ENCODE measurements at regions not wholly inside any gene's neighbourhood (a gene's known extent, or its start where the extent isn't known, plus 50 kb on each side); places are given as distances from the start of the nearest gene placed in this dataset.

DNA sequence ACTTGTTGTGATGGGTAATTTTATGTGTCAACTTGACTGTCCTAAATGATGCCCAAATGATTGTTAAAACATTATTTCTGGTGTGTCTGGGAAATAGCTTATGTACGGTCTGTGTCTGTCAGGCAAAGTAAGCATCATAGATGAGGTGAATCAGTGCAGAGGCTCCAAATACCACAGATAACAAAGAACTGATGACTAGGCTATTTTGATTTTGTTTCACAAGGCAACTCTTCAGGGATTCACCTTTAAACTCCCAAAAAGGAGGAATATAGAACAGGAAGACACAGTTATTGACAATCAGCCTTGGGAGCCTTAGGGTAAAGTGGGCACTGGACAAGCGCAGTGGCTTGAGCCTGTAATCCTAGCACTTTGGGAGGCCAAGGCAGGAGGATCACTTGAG, 290.7 kb downstream of the PCDH10 start:
- ATAC-seq (no peak), DNase-seq (no peak)
- intact Hi-C loops (cut with DNase I) = no loop called here

- intact Hi-C loops (cut with DNase I) = no loop called here
- DNase-seq (no peak), ATAC-seq (no peak)
Observed at GRCh38 chr4:133424605-133425004, 275.5 kb downstream of the PCDH10 start.

DNA sequence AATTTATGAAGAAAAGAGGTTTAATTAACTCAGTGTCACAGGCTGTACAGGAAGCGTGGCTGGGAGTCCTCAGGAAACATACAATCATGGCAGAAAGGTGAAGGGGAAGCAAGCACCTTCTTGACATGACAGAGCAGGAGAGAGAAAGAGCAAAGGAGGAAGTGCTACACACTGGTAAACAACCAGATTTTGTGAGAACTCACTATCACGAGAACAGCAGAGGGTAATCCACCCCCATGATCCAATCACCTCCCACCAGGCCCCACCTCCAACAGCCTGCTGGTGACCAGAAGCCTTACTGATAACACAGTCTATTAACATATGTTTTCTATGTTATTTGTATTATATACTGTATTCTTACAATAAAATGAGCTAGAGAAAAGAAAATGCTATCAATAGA, 254.8 kb downstream of the PCDH10 start:
- no peak for DNase-seq
- intact Hi-C loops (cut with DNase I) = no loop called here
- ATAC-seq = no peak

DNA sequence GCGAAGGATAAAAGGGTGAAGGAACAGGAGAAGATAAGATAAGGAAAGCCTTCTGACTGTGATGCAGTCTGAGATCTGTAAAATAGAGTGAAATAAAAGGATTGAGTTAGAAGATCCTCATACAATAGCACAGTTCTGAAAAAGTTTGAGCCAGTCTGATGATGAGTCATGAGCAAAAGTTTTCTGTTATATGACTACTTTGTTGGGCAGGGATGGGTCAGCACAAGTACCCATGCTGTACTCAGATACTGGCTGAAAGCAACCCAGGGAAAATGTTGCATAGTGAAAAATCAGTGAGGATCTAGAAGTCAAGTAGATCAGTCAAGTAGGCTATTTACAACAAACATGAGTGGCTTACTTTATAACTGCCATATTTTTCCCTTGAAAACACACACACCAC, 253.5 kb downstream of the PCDH10 start:
- ATAC-seq (no peak), DNase-seq (no peak)
- intact Hi-C loops (cut with DNase I) = no loop called here

GRCh38 chr4:133394971-133395627, 246.0 kb downstream of the PCDH10 start:
- no peak for ATAC-seq
- intact Hi-C loops (cut with DNase I) = no loop called here
- no peak for DNase-seq

GRCh38 chr4:133390198-133390855, 241.2 kb downstream of the PCDH10 start:
- intact Hi-C loops (cut with DNase I) = no loop called here
- ATAC-seq (no peak), DNase-seq (no peak)

- ATAC-seq (no peak), DNase-seq (no peak)
- intact Hi-C loops (cut with DNase I) = no loop called here
Observed at GRCh38 chr4:133389029-133389428, 239.9 kb downstream of the PCDH10 start.

- no peak for ATAC-seq
- intact Hi-C loops (cut with DNase I) = no loop called here
- DNase-seq = no peak
Observed at GRCh38 chr4:133385161-133385954, 236.3 kb downstream of the PCDH10 start.

GRCh38 chr4:133379681-133380438, 230.8 kb downstream of the PCDH10 start:
- no peak for DNase-seq
- no peak for ATAC-seq
- intact Hi-C loops (cut with DNase I) = no loop called here

DNA sequence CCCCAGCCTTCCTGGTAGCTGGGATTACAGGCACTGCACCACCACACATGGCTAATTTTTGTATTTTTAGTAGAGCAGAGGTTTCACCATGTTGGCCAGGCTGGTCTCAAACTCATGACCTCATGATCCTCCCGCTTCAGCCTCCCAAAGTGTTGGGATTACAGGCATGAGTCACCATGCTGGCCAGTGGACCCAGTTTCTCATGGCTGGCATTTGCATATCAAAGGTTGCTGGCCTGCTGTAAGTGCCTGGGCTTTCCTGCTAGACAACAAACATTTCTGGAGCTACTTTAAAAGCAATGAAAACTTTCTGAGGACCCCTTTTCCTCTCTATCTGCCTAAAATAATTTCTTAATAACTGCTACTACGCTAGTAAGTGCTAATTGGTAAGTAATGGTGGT, 228.2 kb downstream of the PCDH10 start:
- intact Hi-C loops (cut with DNase I) = no loop called here
- ATAC-seq = no peak
- no peak for DNase-seq

GRCh38 chr4:133372699-133373098, 223.6 kb downstream of the PCDH10 start:
- DNase-seq = no peak
- intact Hi-C loops (cut with DNase I) = no loop called here
- no peak for ATAC-seq

GRCh38 chr4:133355633-133356032, 206.5 kb downstream of the PCDH10 start:
- DNase-seq (no peak), ATAC-seq (no peak)
- intact Hi-C loops (cut with DNase I) = no loop called here

DNA sequence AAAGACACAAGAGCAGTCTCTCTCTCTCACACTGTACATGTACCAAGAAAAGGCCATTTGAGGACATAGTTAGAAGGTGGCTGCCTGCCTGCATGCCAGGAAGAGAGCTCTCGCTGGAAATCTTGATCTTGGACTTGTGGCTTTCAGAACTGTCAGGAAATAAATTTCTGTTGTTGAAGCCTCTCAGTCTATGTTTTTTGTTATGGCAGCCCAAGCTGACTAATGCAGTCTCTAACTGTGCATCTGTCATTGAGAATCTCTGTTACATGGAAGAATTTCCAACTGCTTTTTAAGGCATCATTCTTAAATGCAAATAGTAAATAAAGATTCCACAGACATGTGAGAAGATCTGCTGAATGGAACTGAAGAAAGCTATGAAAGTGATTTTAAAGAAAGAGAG, 198.3 kb downstream of the PCDH10 start:
- intact Hi-C loops (cut with DNase I) = no loop called here
- DNase-seq (no peak), ATAC-seq (no peak)

- DNase-seq (no peak), ATAC-seq (no peak)
- intact Hi-C loops (cut with DNase I) = no loop called here
Observed at GRCh38 chr4:133324491-133324890, 175.4 kb downstream of the PCDH10 start.

GRCh38 chr4:133323670-133324069, 174.6 kb downstream of the PCDH10 start:
- ATAC-seq = no peak
- DNase-seq = no peak
- intact Hi-C loops (cut with DNase I) = no loop called here

DNA sequence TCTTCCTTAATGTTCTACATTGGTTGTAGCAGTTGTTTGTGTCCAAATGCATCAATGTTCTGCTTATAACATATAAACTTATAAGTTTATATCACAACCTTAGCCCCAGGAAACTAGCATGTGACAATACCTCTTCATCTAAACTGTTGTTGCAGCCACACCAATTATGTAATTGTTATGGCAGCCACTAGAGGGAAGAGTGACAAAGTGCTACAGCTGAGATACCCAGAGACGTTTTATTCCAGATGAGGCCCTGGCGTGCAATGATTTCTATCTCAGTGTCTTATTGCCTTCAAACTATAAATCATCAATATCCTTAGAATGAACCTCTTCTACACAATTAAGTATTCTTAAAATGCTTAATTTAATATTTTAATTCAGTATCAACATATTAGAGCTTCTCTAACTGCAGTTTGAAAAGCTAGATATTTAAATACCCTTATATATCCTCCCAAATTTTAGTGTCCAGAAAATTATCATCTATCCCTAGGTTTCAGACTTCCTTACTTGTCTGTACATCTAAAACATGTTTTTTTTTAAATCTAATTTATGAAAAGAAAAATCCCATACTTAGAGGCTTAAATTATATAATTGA, 171.6 kb downstream of the PCDH10 start:
- no peak for ATAC-seq
- no peak for DNase-seq
- intact Hi-C loops (cut with DNase I) = no loop called here

GRCh38 chr4:133316909-133317308, 167.8 kb downstream of the PCDH10 start:
- intact Hi-C loops (cut with DNase I) = no loop called here
- ATAC-seq (no peak), DNase-seq (no peak)

- ATAC-seq = no peak
- intact Hi-C loops (cut with DNase I) = no loop called here
- DNase-seq = no peak
Observed at GRCh38 chr4:133314991-133315390, 165.9 kb downstream of the PCDH10 start.

GRCh38 chr4:133287396-133287795, 138.3 kb downstream of the PCDH10 start:
- no peak for DNase-seq
- ATAC-seq = no peak
- intact Hi-C loops (cut with DNase I) = no loop called here

DNA sequence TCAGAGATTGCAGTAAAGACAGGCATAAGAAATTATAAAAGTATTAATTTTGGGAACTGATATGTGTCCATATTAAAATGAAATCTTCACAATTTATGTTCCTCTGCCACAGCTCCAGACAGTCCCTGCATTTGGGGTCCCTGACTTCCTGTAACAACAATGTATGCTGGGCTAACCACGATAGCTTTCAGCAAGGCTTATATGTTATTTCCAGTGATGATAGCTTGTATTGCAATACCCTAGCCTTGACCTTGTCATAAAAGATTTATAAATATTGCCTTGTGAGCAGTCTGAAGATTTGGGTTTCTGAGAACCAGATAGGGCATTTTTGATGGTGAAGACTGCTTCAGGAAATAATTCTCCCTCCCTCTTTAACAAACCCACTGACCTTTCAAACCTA, 129.5 kb downstream of the PCDH10 start:
- intact Hi-C loops (cut with DNase I) = no loop called here
- no peak for ATAC-seq
- no peak for DNase-seq
